GM12878 (cell line): ENCODE measurements at regions not wholly inside any gene's neighbourhood (a gene's known extent, or its start where the extent isn't known, plus 50 kb on each side); places are given as distances from the start of the nearest gene placed in this dataset.

Source experiments
- ATAC-seq: fragments of 200-7000 bp; cut with Tn5 transposase; 3 replicates; pipeline ENCODE4 v1.9.1; 2020; ENCODE audit warnings: mild to moderate bottlenecking, moderate library complexity
- BruUV-seq: library from RNA; stranded (reverse); fragments of 400-500 nt; replicated peaks from 2 replicates; lab custom pipeline; 2021; lab: Mats Ljungman, UMichigan
- CTCF ChIA-PET: fragments of 300-600 bp; sonication (Branson Sonifier 250); formaldehyde crosslinking; extraction: SDS; loops from one replicate; lab custom pipeline; 2021; ENCODE audit warnings: inconsistent platforms; lab: Yijun Ruan, JAX
- POLR2A ChIA-PET: fragments of 350-600 bp; formaldehyde crosslinking; extraction: SDS; loops from one replicate; lab custom pipeline; 2021; ENCODE audit warnings: inconsistent platforms; lab: Charles Lee
- RAD21 ChIA-PET: fragments of 300-600 bp; sonication (Branson Sonifier 250); formaldehyde crosslinking; loops from one replicate; lab custom pipeline; 2023; ENCODE audit warnings: antibody characterized with exemption; ENCODE audit not compliant: unreplicated experiment; lab: Charles Lee
- SMC1A ChIA-PET: fragments of 300-600 bp; sonication (Branson Sonifier 250); formaldehyde crosslinking; loops from one replicate; lab custom pipeline; 2023; ENCODE audit not compliant: unreplicated experiment, uncharacterized antibody; lab: Charles Lee
- DNase-seq: peaks from one replicate; pipeline ENCODE4 v3.0.0-alpha.2; 2011; ENCODE audit warnings: low read depth, low spot score
- FAIRE-seq: peaks from 3 replicates; lab custom pipeline; 2011; peaks lifted over from hg19 to GRCh38; lab: Jason Lieb, UNC
- H2AFZ ChIP-seq: 2 replicates; pipeline ENCODE4 v1.6.0; 2011; ENCODE audit warnings: low read depth, low read length, control low read depth; ENCODE audit not compliant: control insufficient read depth
- H3K27ac ChIP-seq: 2 replicates; pipeline ENCODE4 v1.5.1; 2011; ENCODE audit warnings: control low read depth; ENCODE audit not compliant: control insufficient read depth, insufficient read depth
- H3K27me3 ChIP-seq, 2 experiments: replicated peaks in 1 of 2; 2 replicates each; pipeline versions ENCODE4 v1.6.0 to v1.6.1; 2011; ENCODE audit warnings: low read length in 1 of 2; ENCODE audit not compliant: control insufficient read depth in 2 of 2, insufficient read depth in 2 of 2
- H3K36me3 ChIP-seq, 2 experiments: 2 replicates each; pipeline ENCODE4 v1.5.1; 2011; ENCODE audit warnings: low read length in 1 of 2; ENCODE audit not compliant: control insufficient read depth in 2 of 2, insufficient read depth in 2 of 2
- H3K4me1 ChIP-seq: 2 replicates; pipeline ENCODE4 v1.6.1; 2011; ENCODE audit warnings: mild to moderate bottlenecking, low read length, moderate library complexity, mixed read lengths; ENCODE audit not compliant: control insufficient read depth, insufficient read depth
- H3K4me2 ChIP-seq: 2 replicates; pipeline ENCODE4 v1.6.0; 2011; ENCODE audit warnings: control low read depth; ENCODE audit not compliant: control insufficient read depth, insufficient read depth
- H3K4me3 ChIP-seq: fragments of 200-600 bp; sonication (generic); 2 replicates; pipeline ENCODE4 v1.5.1; 2016
- H3K79me2 ChIP-seq: 2 replicates; pipeline ENCODE4 v1.6.0; 2011; ENCODE audit warnings: low read length; ENCODE audit not compliant: control insufficient read depth, insufficient read depth
- H3K9ac ChIP-seq: 2 replicates; pipeline ENCODE4 v1.8.0; 2011; ENCODE audit warnings: low read length, control low read depth, mixed read lengths; ENCODE audit not compliant: control insufficient read depth, insufficient read depth
- H3K9me3 ChIP-seq: replicated peaks from 3 replicates; pipeline ENCODE4 v1.5.1; 2011; ENCODE audit warnings: mild to moderate bottlenecking, low read length; ENCODE audit not compliant: control insufficient read depth, insufficient read depth
- H4K20me1 ChIP-seq: 2 replicates; pipeline ENCODE4 v1.6.0; 2011; ENCODE audit not compliant: control insufficient read depth, insufficient read depth
- CBX3 ChIP-seq: fragments of 200-600 bp; sonication (generic); IDR thresholded peaks from 2 replicates; pipeline ENCODE4 v1.6.1; 2016; ENCODE audit warnings: low read depth, borderline replicate concordance
- FOXK2 ChIP-seq: fragments of 450-650 bp; IDR thresholded peaks from 2 replicates; pipeline ENCODE4 v1.6.1; 2017; ENCODE audit warnings: mild to moderate bottlenecking, moderate library complexity
- MYB ChIP-seq: fragments of 150-350 bp; IDR thresholded peaks from 2 replicates; pipeline ENCODE4 v1.6.1; 2014; ENCODE audit warnings: mild to moderate bottlenecking, low read depth, low read length, borderline replicate concordance
- MYC ChIP-seq: IDR thresholded peaks from 2 replicates; pipeline ENCODE4 v1.6.1; 2011; ENCODE audit warnings: mild to moderate bottlenecking, low read length, moderate library complexity, inconsistent platforms; ENCODE audit not compliant: insufficient read depth, insufficient replicate concordance, insufficient read length, severe bottlenecking
- NRF1 ChIP-seq: conservative IDR thresholded peaks from 2 replicates; pipeline ENCODE4 v1.6.1; 2011; ENCODE audit warnings: mild to moderate bottlenecking, low read depth, low read length, improper control_type of control experiment
- SRF ChIP-seq, 2 experiments: IDR thresholded peaks; 2 replicates each; pipeline ENCODE4 v1.6.1; 2011; ENCODE audit warnings: low read depth in 2 of 2, low read length in 2 of 2, mild to moderate bottlenecking in 1 of 2, moderate library complexity in 1 of 2
- TARDBP ChIP-seq: IDR thresholded peaks from 2 replicates; pipeline ENCODE4 v1.6.1; 2016; ENCODE audit warnings: borderline replicate concordance
- YY1 ChIP-seq: IDR thresholded peaks from 2 replicates; pipeline ENCODE4 v1.6.1; 2011; ENCODE audit warnings: low read depth, mild to moderate bottlenecking, low read length
- WGBS: methylation state at CpG from one replicate; pipeline ENCODE4 v1.1.6; 2016; ENCODE audit warnings: low lambda C conversion rate; ENCODE audit not compliant: insufficient replicate concordance, insufficient coverage; ENCODE audit errors: missing lambda C conversion rate; 5-methylcytosine and 5-hydroxymethylcytosine counted together
- in situ Hi-C: fragments of 300-500 bp; cut with MboI; formaldehyde crosslinking; loops from 9 replicates; pipeline ENCODE4 v1.14.3; 2018; ENCODE audit warnings: mixed read lengths
- intact Hi-C: fragments of 100-400 bp; cut with micrococcal nuclease; formaldehyde crosslinking; loops from one replicate; pipeline ENCODE4 v1.14.2; 2022; ENCODE audit not compliant: unreplicated experiment
- TF ChIP-seq, protein P1 (sequence below): fragments of 450-650 bp; IDR thresholded peaks from 2 replicates; pipeline ENCODE4 v1.6.1; 2016; ENCODE audit warnings: mild to moderate bottlenecking
- TF ChIP-seq, protein P2 (sequence below): IDR thresholded peaks from 2 replicates; pipeline ENCODE4 v1.6.1; 2012; ENCODE audit warnings: low read depth, low read length, improper control_type of control experiment
- TF ChIP-seq, protein P3 (sequence below): fragments of 450-650 bp; IDR thresholded peaks from 2 replicates; pipeline ENCODE4 v1.6.1; 2016; ENCODE audit warnings: mild to moderate bottlenecking
- TF ChIP-seq, protein P4 (sequence below): IDR thresholded peaks from 2 replicates; pipeline ENCODE4 v1.6.1; 2011; ENCODE audit warnings: borderline replicate concordance, low read depth, mild to moderate bottlenecking, moderate library complexity, mixed read lengths, low read length; ENCODE audit not compliant: insufficient read depth; ENCODE audit errors: extremely low read length

DNA sequence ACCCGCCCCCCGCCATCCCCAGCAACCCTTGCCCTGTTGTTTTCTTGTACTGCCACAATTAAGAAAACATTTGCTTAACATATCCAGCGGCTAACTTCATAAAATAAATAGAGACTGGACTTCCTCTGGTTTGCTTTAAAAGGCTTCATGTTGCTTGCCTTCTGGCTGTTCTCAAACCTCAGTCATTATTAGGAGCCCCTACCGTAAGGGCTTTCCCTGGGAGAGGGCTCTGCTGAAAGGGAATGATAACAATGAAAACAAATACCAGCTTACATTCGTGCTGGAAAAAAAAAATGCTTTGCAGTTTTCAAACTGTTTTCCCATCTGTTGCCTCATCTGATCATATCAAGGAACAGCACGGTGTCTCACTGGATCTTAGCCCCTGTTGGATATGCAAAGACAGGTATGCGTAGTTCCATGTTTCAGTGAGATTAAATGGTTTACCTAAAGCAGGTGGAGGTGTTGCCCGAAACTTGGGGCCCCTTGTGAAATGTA, 77.2 kb upstream of the VGLL4 start:
- Histone ChIP-seq H3K9me3 (no peaks in the 10 kb centered on the region), H3K4me2 (peak overlapping the region; percentile 96), H3K4me3 (peak overlapping the region; percentile 83), H2AFZ (peak overlapping the region; percentile 65), H3K9ac (peak overlapping the region; percentile 65), H4K20me1 (no peaks in the 10 kb centered on the region), H3K4me1 (no peaks in the 10 kb centered on the region; the same call in 1 of the 2 replicates), H3K27me3 (no peaks in the 10 kb centered on the region; a peak in 1 of 4 replicates), H3K79me2 (no peaks in the 10 kb centered on the region), H3K27ac (no peak overlapping the region), H3K36me3 (no peaks in the 10 kb centered on the region)
- ChIA-PET RAD21 (no interaction called here), CTCF (no interaction called here), POLR2A (no interaction called here), SMC1A (no interaction called here)
- in situ Hi-C loops: no loop called here
- BruUV-seq: no TSS peak
- 53% methylated on average over 8 of the region's 8 CpGs for WGBS
- TF ChIP-seq, protein P1, sequence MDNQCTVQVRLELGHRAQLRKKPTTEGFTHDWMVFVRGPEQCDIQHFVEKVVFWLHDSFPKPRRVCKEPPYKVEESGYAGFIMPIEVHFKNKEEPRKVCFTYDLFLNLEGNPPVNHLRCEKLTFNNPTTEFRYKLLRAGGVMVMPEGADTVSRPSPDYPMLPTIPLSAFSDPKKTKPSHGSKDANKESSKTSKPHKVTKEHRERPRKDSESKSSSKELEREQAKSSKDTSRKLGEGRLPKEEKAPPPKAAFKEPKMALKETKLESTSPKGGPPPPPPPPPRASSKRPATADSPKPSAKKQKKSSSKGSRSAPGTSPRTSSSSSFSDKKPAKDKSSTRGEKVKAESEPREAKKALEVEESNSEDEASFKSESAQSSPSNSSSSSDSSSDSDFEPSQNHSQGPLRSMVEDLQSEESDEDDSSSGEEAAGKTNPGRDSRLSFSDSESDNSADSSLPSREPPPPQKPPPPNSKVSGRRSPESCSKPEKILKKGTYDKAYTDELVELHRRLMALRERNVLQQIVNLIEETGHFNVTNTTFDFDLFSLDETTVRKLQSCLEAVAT: no peak
- TF ChIP-seq, protein P2, sequence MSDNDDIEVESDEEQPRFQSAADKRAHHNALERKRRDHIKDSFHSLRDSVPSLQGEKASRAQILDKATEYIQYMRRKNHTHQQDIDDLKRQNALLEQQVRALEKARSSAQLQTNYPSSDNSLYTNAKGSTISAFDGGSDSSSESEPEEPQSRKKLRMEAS: no peak
- TF ChIP-seq CBX3 (no peak), MYB (no peak)
- DNase-seq (no peak), FAIRE-seq (no peak), ATAC-seq (no peak)
- intact Hi-C loops: no loop called here

DNA sequence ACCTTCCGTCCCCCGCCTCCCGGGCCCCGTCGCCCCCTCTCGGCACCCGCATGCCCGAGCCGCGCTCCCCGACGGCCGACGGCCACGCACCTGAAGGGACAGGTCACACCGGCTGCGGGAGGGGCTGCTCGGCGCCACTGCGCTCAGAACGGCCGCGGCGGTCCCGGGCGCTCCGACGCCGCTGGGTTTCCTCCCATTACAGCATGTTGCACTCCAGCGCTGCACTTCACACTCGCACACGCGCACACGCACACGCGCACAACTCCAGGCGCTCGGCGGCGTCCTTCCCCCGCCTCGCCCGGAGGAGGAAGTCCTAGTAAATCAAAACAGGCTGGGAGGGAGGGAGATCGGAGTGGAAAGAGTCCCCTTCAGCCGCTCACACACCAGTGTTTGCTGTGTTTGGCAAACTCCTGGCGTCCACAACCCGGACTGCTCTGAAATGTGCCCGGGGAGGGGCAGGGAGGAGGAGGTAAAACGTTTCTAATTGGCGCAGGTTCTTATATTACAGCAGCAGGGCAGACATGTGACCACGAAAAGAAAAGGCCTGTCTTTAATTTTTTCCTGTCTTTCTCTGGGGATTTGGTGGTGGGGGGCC, 76.7 kb upstream of the VGLL4 start:
- peak overlapping the region; percentile 65 for H3K9ac ChIP-seq
- in situ Hi-C loops: no loop called here
- H3K27me3 ChIP-seq: no peaks in the 10 kb centered on the region; a peak in 1 of 4 replicates
- peak overlapping the region; percentile 83 for H3K4me3 ChIP-seq
- ATAC-seq: peak; percentile 48
- ChIA-PET CTCF (no interaction called here), SMC1A (no interaction called here), POLR2A (no interaction called here), RAD21 (no interaction called here)
- no peak for FAIRE-seq
- no TSS peak for BruUV-seq
- no peaks in the 10 kb centered on the region for H4K20me1 ChIP-seq
- H2AFZ ChIP-seq: peak overlapping the region; percentile 65
- no peaks in the 10 kb centered on the region for H3K79me2 ChIP-seq
- intact Hi-C loops: no loop called here
- peak overlapping the region; percentile 96 for H3K4me2 ChIP-seq
- no peaks in the 10 kb centered on the region for H3K9me3 ChIP-seq
- H3K4me1 ChIP-seq: no peaks in the 10 kb centered on the region; the same call in 1 of the 2 replicates
- WGBS: under 1% methylated on average over 26 of the region's 51 CpGs
- H3K27ac ChIP-seq: no peak overlapping the region
- no peak for DNase-seq
- H3K36me3 ChIP-seq: no peaks in the 10 kb centered on the region
- TF ChIP-seq TARDBP (no peak), YY1 (0 out of 2 replicates have a peak, but pooled peaks have one; percentile 23), FOXK2 (no peak), CBX3 (no peak), MYB (no peak), SRF (IDR thresholded peaks at IDR 0.05; ENCODE audit: low read depth in 2 of 2, low read length in 2 of 2) (no peak), NRF1 (peak; percentile 28; the same call in 1 of the 2 replicates), MYC (peak; percentile 31)
- TF ChIP-seq, protein P3, sequence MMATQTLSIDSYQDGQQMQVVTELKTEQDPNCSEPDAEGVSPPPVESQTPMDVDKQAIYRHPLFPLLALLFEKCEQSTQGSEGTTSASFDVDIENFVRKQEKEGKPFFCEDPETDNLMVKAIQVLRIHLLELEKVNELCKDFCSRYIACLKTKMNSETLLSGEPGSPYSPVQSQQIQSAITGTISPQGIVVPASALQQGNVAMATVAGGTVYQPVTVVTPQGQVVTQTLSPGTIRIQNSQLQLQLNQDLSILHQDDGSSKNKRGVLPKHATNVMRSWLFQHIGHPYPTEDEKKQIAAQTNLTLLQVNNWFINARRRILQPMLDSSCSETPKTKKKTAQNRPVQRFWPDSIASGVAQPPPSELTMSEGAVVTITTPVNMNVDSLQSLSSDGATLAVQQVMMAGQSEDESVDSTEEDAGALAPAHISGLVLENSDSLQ: 0 out of 2 replicates have a peak, but pooled peaks have one; percentile 9
- TF ChIP-seq, protein P4, sequence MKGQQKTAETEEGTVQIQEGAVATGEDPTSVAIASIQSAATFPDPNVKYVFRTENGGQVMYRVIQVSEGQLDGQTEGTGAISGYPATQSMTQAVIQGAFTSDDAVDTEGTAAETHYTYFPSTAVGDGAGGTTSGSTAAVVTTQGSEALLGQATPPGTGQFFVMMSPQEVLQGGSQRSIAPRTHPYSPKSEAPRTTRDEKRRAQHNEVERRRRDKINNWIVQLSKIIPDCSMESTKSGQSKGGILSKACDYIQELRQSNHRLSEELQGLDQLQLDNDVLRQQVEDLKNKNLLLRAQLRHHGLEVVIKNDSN: no peak
